ENCODE measurements at regions not wholly inside any gene's neighbourhood (a gene's known extent, or its start where the extent isn't known, plus 50 kb on each side); places are given as distances from the start of the nearest gene placed in this dataset.
A peak's percentile ranks its signal among the peaks of the same experiment; 100 is the strongest.

- in situ Hi-C loops (cut with MboI; ENCODE audit: low pct_unique_long_range_greater_than_20kb, low sequenced_read_pairs), result no loop called here
- DNase-seq, result no peak
These were observed 134.9 kb upstream of the HSD17B12 start for GRCh38 chr11:43545610-43546009.

- no peak for DNase-seq
- in situ Hi-C loops (cut with MboI; ENCODE audit: low pct_unique_long_range_greater_than_20kb, low sequenced_read_pairs), result no loop called here
These were observed 133.7 kb upstream of the HSD17B12 start for GRCh38 chr11:43546561-43547429.

DNA sequence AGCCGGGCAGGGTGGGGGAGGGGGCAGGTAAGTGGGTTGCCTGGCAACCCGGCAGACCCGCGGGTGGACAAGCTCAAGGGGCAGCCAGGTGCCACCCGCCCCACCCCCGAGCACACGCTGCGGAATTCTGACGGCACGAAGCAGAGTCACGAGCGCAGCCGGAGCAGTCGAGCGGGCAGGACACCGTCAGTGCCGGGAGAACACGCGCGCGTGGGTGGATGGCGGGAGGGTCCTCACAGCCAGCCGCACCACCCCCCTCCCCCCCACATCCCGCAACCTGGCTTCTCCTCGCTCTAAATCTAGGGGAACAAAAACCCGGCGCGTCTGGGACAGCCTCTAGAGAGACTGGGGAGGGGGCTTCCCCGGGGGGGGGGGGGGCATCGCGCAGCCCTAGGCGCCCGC is 133.1 kb upstream of the HSD17B12 start:
- in situ Hi-C loops (cut with MboI; ENCODE audit: low pct_unique_long_range_greater_than_20kb, low sequenced_read_pairs), result no loop called here
- no peak for DNase-seq

DNA sequence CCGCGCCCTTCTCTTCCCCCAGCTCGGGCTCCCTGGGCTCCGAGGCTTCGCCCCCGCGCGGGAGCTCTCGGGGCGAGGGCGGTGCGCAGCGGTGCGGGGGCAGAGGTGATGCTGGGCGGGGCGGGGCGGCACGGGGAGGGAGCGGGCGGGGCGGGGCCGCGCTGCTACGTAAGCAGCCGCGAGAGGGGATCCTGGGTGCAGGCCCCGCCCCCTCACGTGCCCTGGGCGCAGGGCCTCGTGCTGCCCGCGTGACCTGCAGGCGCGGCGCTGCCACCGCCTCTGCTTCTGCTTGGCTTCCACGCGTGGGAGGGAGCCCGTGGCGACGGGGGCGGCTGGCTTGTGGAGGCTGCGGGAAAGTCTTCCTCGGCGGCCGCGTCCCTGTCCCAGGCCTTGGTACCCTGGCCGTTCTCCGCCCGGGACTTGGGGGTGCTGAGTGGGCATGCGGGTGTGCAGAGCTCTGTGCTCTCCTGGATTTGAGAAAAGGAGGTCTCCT is 132.6 kb upstream of the HSD17B12 start:
- in situ Hi-C loops (cut with MboI; ENCODE audit: low pct_unique_long_range_greater_than_20kb, low sequenced_read_pairs), result no loop called here
- no peak for DNase-seq

GRCh38 chr11:43548916-43549315 is 131.6 kb upstream of the HSD17B12 start:
- DNase-seq, result no peak

GRCh38 chr11:43549624-43550023 is 130.9 kb upstream of the HSD17B12 start:
- in situ Hi-C loops (cut with MboI; ENCODE audit: low pct_unique_long_range_greater_than_20kb, low sequenced_read_pairs), result no loop called here
- DNase-seq, result no peak

More at GRCh38 chr11:43548916-43549315, 131.6 kb upstream of the HSD17B12 start:
- in situ Hi-C loops (cut with MboI; ENCODE audit: low pct_unique_long_range_greater_than_20kb, low sequenced_read_pairs), result no loop called here

DNA sequence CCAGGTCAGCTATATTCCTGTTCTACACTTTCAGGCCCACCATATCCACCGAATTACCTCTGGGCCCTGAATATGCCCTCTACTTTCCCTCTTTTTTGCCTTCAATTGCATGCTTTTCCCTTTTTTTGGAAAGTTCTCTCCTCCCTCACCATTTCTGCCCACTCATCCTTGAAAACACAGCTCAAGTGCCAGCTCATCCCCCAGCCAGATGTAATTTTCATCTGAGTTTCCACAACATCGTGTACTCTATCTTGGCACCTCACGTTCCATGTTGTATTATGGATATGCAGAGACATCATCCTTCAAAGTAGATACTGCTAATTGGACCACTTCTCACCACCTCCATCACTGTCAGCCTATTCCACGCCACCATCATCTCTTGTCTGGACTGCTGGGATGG is 129.8 kb upstream of the HSD17B12 start:
- DNase-seq, result no peak
- in situ Hi-C loops (cut with MboI; ENCODE audit: low pct_unique_long_range_greater_than_20kb, low sequenced_read_pairs), result no loop called here

DNA sequence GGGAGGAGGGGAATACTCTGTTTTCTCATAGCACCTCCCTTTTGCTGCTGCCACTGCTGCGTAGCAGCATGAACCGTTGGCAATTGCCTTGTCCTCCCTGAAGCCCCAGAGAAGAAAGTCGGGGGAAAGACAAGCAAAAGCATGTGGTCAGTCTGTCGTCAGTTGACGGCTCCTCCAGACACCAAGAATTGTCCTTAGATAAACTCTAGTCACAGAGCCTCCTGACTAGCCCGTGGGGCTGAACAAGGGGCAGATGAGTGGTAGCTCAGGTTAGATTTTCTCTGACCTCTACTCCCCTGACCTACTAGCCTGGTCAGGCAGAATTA is 126.4 kb upstream of the HSD17B12 start:
- in situ Hi-C loops (cut with MboI; ENCODE audit: low pct_unique_long_range_greater_than_20kb, low sequenced_read_pairs), result no loop called here

DNA sequence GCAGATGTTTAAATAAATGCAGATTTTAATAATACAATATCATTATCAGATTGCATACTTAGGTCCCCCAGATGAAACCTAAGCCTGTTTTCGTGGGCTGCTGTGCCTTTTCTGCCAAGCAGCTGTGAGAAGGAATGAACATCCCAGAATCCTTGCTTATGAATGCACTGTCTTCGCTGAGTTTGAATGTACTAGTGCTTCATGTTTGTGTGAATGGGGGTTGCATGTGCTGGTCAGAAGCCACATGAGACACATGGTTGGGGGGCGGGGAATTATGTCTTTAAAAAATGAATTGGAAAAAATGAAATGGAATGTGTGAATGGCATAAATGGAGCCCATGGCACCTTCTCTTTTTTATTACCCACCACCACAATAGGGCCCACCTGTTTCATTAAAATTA is 125.4 kb upstream of the HSD17B12 start:
- in situ Hi-C loops (cut with MboI; ENCODE audit: low pct_unique_long_range_greater_than_20kb, low sequenced_read_pairs), result no loop called here
- no peak for DNase-seq

More for the DNA sequence above, 126.4 kb upstream of the HSD17B12 start:
- DNase-seq, result no peak

- no peak for DNase-seq
- in situ Hi-C loops (cut with MboI; ENCODE audit: low pct_unique_long_range_greater_than_20kb, low sequenced_read_pairs), result no loop called here
These were observed 124.5 kb upstream of the HSD17B12 start for GRCh38 chr11:43555816-43556611.

DNA sequence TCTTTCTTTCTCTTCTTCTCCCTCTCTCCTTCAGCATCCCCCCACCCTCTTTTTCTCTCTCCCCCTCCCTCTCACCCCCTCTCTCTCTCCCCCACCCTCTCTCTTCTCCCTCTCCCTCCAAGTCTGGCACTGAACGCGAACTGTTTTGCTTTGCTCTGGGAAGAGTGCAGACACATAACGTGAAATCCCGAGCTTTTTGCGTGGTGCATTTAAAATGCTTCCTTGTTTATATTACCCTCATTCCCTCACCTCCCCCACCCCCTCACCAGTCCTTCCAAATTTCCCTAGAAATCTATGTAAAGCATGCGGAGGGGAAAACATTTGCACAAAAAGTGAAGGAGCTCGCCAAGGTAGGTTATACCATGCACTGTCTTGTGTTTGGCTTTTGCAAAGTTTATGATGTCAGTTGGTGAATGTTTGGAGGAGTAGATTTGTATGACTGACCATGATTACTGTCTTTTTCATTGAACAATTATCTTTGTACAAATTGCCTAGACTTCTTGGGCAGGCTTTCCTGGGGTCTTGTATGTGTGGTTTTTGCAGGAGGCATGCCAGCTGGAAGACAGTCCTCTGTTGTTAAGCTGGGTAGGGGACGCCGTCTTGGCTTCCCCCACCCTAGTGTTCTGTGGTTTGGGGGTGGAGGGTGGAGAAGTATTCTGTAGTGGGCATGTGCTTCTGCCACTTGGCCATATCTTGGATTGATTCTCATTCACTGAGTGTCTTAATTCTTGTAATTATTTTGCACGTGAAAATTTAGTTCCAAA is 123.7 kb upstream of the HSD17B12 start:
- no peak for DNase-seq
- in situ Hi-C loops (cut with MboI; ENCODE audit: low pct_unique_long_range_greater_than_20kb, low sequenced_read_pairs), result no loop called here

DNA sequence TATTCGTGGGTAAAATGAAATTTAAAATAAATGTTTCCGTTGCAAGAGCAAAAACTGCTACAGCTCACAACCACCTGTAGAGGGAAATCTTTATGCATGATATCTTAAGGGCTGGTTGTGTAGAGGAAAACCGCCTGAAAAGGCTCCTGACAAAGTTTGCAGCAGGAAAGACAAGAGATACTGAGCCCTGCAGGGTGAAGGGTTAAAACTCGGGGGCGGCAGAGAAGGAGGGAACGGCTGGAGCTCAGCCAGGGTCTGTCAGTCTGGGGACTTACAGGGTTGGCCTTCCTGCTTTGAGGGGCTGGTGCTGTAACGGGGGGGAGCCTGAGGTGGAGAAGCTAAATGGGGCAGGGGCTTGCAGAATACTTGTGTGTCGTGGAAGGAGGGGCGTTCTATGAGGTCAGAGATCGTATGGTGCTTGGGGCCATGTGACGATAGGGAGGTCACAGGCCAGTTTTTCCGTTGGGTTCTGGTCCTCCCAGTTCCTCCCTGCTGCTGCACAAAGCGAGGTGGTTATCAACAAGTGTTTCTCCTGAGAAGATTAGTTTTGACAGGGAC is 122.9 kb upstream of the HSD17B12 start:
- DNase-seq, result no peak
- in situ Hi-C loops (cut with MboI; ENCODE audit: low pct_unique_long_range_greater_than_20kb, low sequenced_read_pairs), result no loop called here

GRCh38 chr11:43558146-43558545 is 122.4 kb upstream of the HSD17B12 start:
- in situ Hi-C loops (cut with MboI; ENCODE audit: low pct_unique_long_range_greater_than_20kb, low sequenced_read_pairs), result no loop called here
- no peak for DNase-seq

DNA sequence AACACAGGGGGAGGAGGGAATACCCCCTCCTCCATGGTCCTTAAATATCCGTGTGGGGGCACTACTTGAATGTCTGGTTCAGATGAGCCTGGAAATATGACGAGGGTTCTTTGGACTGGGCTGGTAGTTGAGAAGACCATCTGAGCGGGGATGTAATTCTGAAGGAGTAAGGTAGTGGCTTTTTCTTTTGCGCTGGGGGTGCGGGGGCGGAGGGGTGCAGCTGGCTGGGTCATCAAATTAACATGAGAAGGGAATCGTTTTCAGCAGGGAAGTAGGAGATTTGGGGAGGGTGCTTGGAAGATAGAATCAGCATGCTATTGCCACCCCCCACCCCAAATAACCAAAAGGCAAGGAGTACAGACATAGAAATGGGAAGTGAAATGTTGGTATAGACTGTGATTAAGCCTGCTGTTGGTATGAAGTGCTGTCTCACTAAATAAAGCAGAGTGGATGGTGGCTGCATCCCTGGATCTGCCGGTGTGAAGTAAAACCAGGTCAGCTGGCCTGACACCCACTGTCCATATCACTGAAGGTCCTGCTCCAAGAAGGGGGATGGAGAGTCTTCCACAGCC is 121.9 kb upstream of the HSD17B12 start:
- in situ Hi-C loops (cut with MboI; ENCODE audit: low pct_unique_long_range_greater_than_20kb, low sequenced_read_pairs), result no loop called here
- DNase-seq, result no peak

GRCh38 chr11:43561832-43562231 is 118.7 kb upstream of the HSD17B12 start:
- no peak for DNase-seq
- in situ Hi-C loops (cut with MboI; ENCODE audit: low pct_unique_long_range_greater_than_20kb, low sequenced_read_pairs), result no loop called here

DNA sequence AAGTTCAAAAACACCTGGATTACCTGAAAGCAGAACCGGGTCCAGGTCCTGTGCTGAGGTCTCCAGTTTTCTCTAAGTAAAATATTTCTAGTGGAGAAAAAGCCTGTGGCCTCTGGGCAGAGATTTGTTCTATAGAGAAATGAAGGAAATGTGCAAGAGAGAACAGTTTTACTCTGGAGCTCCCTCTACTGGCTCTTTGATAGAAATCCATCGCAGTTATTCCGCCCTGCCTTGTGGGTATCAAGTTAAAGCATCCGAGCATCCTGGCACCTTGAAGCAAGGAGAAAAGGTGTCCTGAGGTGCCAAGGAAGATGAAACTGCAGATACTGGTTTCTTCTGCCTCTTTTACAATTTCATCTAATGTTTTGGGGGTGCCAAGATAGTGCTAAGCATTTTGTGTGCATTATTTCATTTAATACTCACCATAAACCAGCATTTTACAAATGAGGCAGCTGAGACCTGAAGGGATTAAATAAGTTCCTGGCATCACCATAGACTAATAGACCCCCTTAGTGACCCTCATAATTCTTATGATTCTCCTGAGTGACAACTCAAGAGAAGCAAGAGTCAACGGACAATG is 113.1 kb upstream of the HSD17B12 start:
- DNase-seq, result peak; percentile 65
- in situ Hi-C loops (cut with MboI; ENCODE audit: low pct_unique_long_range_greater_than_20kb, low sequenced_read_pairs), result no loop called here

GRCh38 chr11:43573233-43573632 is 107.3 kb upstream of the HSD17B12 start:
- peak; percentile 59 for DNase-seq
- in situ Hi-C loops (cut with MboI; ENCODE audit: low pct_unique_long_range_greater_than_20kb, low sequenced_read_pairs), result no loop called here

DNA sequence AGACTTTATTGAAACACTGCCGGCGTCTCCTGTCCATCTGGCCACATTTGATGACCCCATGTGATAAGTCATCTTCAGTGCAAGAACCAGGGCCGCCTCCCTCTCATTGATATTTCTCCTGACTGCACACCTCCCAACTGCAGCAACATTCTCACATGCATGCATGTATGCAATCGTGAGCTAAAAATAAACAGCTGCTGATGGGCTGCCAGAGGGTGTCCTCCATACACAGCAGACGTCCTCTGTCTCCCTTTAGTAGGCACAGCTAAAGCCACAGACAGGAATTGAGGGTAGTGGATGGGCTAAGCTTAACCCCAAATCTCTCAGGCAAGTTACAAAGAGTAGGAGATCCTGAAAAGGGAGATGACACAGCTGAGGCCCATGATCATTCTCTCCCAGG is 106.7 kb upstream of the HSD17B12 start:
- in situ Hi-C loops (cut with MboI; ENCODE audit: low pct_unique_long_range_greater_than_20kb, low sequenced_read_pairs), result no loop called here
- no peak for DNase-seq

GRCh38 chr11:43574411-43574810 is 106.1 kb upstream of the HSD17B12 start:
- DNase-seq, result no peak
- in situ Hi-C loops (cut with MboI; ENCODE audit: low pct_unique_long_range_greater_than_20kb, low sequenced_read_pairs), result no loop called here

Measured in KBM-7 (cell line).